B cell (primary cell): ENCODE measurements at regions not wholly inside any gene's neighbourhood (a gene's known extent, or its start where the extent isn't known, plus 50 kb on each side); places are given as distances from the start of the nearest gene placed in this dataset.

Source experiments
- ATAC-seq: fragments of 200-7000 bp; cut with Tn5 transposase; one replicate; pipeline ENCODE4 v1.10.0; 2021; ENCODE audit warnings: low read depth, mild to moderate bottlenecking, moderate number of reproducible peaks, moderate library complexity
- CTCF ChIA-PET: fragments of 350-600 bp; sonication (Branson Sonifier 250); formaldehyde crosslinking; loops from one replicate; lab custom pipeline; 2021; ENCODE audit warnings: antibody characterized with exemption, inconsistent platforms; lab: Charles Lee
- POLR2A ChIA-PET: fragments of 350-600 bp; sonication (Branson Sonifier 250); formaldehyde crosslinking; loops from one replicate; lab custom pipeline; 2021; ENCODE audit warnings: antibody characterized with exemption; lab: Charles Lee
- DNase-seq: peaks from one replicate; pipeline ENCODE4 v3.0.0; 2013
- H2AFZ ChIP-seq: 2 replicates; pipeline ENCODE4 v1.6.1; 2012; ENCODE audit warnings: mild to moderate bottlenecking, low read depth, low read length; ENCODE audit not compliant: insufficient read depth, poor library complexity, severe bottlenecking
- H3K27ac ChIP-seq, 2 donors: 1 replicate in 1 of 2; 2 replicates in 1 of 2; pipeline ENCODE4 v1.5.1; 2012 to 2013; ENCODE audit warnings: low read length in 2 of 2, mild to moderate bottlenecking in 2 of 2, moderate library complexity in 1 of 2
- H3K27me3 ChIP-seq, 4 experiments: fragments of 200-600 bp in 1 of 4; sonication (generic) in 1 of 4; replicated peaks in 1 of 4; 1 replicate in 2 of 4; 2 replicates in 2 of 4; pipeline versions ENCODE4 v1.6.1 to v1.7.0; 2013 to 2016; ENCODE audit warnings: low read length in 3 of 4, mild to moderate bottlenecking in 2 of 4, mixed read lengths in 1 of 4, moderate library complexity in 1 of 4; ENCODE audit not compliant: insufficient read depth in 4 of 4, control insufficient read depth in 3 of 4; ENCODE audit errors: control extremely low read depth in 1 of 4
- H3K36me3 ChIP-seq, 2 experiments: replicated peaks in 1 of 2; 1 replicate in 1 of 2; 2 replicates in 1 of 2; pipeline versions ENCODE4 v1.6.1 to v1.7.1; 2013; ENCODE audit warnings: low read length in 1 of 2; ENCODE audit not compliant: insufficient read depth in 2 of 2, control insufficient read depth in 1 of 2; ENCODE audit errors: control extremely low read depth in 1 of 2, extremely low read depth in 1 of 2
- H3K4me1 ChIP-seq, 2 donors: fragments of 200-600 bp in 1 of 2; sonication (generic) in 1 of 2; 1 replicate in 1 of 2; 2 replicates in 1 of 2; pipeline versions ENCODE4 v1.5.1 to v1.6.1; 2013 to 2017; ENCODE audit warnings: low read length in 2 of 2; ENCODE audit not compliant: control insufficient read depth in 2 of 2, insufficient read depth in 2 of 2
- H3K4me2 ChIP-seq: replicated peaks from 2 replicates; pipeline ENCODE3; 2012; ENCODE audit warnings: mild to moderate bottlenecking, low read depth, low read length; ENCODE audit not compliant: poor library complexity, severe bottlenecking
- H3K4me3 ChIP-seq, 5 experiments: fragments of 200-600 bp in 1 of 5; sonication (generic) in 1 of 5; 1 replicate in 3 of 5; 2 replicates in 2 of 5; pipeline versions ENCODE4 v1.5.1 to v1.7.0; 2011 to 2016; ENCODE audit warnings: low read length in 4 of 5, mild to moderate bottlenecking in 4 of 5, low read depth in 2 of 5, control low read depth in 1 of 5, moderate library complexity in 1 of 5; ENCODE audit not compliant: insufficient read depth in 1 of 5; ENCODE audit errors: control extremely low read depth in 1 of 5, extremely low read depth in 1 of 5
- H3K79me2 ChIP-seq: fragments of 200-600 bp; sonication (generic); one replicate; pipeline ENCODE4 v1.6.0; 2016; ENCODE audit warnings: low read length; ENCODE audit not compliant: control insufficient read depth, insufficient read depth
- H3K9ac ChIP-seq: fragments of 200-600 bp; sonication (generic); 2 replicates; pipeline ENCODE4 v1.6.1; 2017; ENCODE audit warnings: mild to moderate bottlenecking, low read length, moderate library complexity
- H3K9me3 ChIP-seq, 3 donors: one replicate each; pipeline versions ENCODE4 v1.6.1 to v1.7.1; 2013; ENCODE audit warnings: low read length in 2 of 3; ENCODE audit not compliant: control insufficient read depth in 2 of 3, insufficient read depth in 1 of 3; ENCODE audit errors: control extremely low read depth in 1 of 3
- H4K20me1 ChIP-seq: 2 replicates; pipeline ENCODE4 v1.6.0; 2012; ENCODE audit warnings: mild to moderate bottlenecking, low read length; ENCODE audit not compliant: insufficient read depth, control insufficient read depth, poor library complexity, severe bottlenecking
- H3K27ac Mint-ChIP-seq: one replicate; pipeline ENCODE4 v1.8.0; 2021; ENCODE audit warnings: mixed read lengths
- H3K27me3 Mint-ChIP-seq: one replicate; pipeline ENCODE4 v1.8.0; 2021; ENCODE audit warnings: mixed read lengths
- H3K4me1 Mint-ChIP-seq: one replicate; pipeline ENCODE4 v1.8.0; 2021; ENCODE audit warnings: mixed read lengths
- H3K4me3 Mint-ChIP-seq: one replicate; pipeline ENCODE4 v1.8.0; 2021; ENCODE audit warnings: mixed read lengths
- H3K9me3 Mint-ChIP-seq: one replicate; pipeline ENCODE4 v1.8.0; 2022; ENCODE audit warnings: mixed read lengths; ENCODE audit not compliant: insufficient read depth
- EZH2 ChIP-seq: IDR thresholded peaks from 2 replicates; pipeline ENCODE4 v1.6.1; 2012; ENCODE audit warnings: borderline replicate concordance, low read depth, mild to moderate bottlenecking, moderate library complexity, low read length; ENCODE audit not compliant: insufficient read depth, poor library complexity, severe bottlenecking
- WGBS: methylation state at CpG from one replicate; pipeline ENCODE4 v1.1.5; 2013; ENCODE audit warnings: missing lambda C conversion rate; ENCODE audit not compliant: insufficient coverage; 5-methylcytosine and 5-hydroxymethylcytosine counted together
- intact Hi-C: fragments of 100-400 bp; cut with micrococcal nuclease; formaldehyde crosslinking; loops from one replicate; pipeline ENCODE4 v1.10.0; 2022
- TF ChIP-seq, protein P1 (sequence below): fragments of 200-600 bp; IDR thresholded peaks from one replicate; pipeline ENCODE4 v1.8.0; 2022; ENCODE audit warnings: antibody characterized with exemption, mild to moderate bottlenecking

DNA sequence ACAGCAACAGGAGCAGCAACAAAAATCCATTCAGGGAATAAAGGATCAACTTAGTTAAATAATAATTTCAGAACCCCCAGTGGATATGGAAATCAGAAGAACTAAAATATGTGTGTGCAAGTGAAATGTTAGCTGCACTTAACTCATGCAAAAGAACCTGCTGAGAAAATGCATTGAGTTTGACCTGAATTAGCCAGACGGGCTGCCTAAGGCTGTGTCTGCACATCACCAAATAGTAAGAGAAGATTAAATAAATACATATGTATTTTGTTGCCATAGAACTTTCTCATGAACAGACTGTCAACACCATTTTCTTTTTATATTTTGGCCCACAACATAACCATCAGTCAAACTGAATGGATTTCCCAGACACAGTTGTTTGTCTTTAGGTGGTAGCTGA, 262.0 kb upstream of the PIK3C3 start:
- no peak overlapping the region for H3K9ac ChIP-seq
- Mint-ChIP-seq H3K27ac (no peak overlapping the region), H3K9me3 (no peaks in the 10 kb centered on the region), H3K27me3 (no peaks in the 10 kb centered on the region), H3K4me3 (no peak overlapping the region), H3K4me1 (no peaks in the 10 kb centered on the region)
- no peak overlapping the region for H2AFZ ChIP-seq
- ChIA-PET CTCF (no interaction called here), POLR2A (no interaction called here)
- no peaks in the 10 kb centered on the region for H3K4me1 ChIP-seq
- H3K4me3 ChIP-seq = no peak overlapping the region
- H4K20me1 ChIP-seq = no peaks in the 10 kb centered on the region
- no peak for TF ChIP-seq EZH2
- TF ChIP-seq, protein P1, sequence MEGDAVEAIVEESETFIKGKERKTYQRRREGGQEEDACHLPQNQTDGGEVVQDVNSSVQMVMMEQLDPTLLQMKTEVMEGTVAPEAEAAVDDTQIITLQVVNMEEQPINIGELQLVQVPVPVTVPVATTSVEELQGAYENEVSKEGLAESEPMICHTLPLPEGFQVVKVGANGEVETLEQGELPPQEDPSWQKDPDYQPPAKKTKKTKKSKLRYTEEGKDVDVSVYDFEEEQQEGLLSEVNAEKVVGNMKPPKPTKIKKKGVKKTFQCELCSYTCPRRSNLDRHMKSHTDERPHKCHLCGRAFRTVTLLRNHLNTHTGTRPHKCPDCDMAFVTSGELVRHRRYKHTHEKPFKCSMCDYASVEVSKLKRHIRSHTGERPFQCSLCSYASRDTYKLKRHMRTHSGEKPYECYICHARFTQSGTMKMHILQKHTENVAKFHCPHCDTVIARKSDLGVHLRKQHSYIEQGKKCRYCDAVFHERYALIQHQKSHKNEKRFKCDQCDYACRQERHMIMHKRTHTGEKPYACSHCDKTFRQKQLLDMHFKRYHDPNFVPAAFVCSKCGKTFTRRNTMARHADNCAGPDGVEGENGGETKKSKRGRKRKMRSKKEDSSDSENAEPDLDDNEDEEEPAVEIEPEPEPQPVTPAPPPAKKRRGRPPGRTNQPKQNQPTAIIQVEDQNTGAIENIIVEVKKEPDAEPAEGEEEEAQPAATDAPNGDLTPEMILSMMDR = no peak
- intact Hi-C loops = no loop called here
- no peaks in the 10 kb centered on the region for H3K27me3 ChIP-seq
- WGBS = no CpG with 5 or more reads among the region's 1 CpG
- H3K27ac ChIP-seq = no peak overlapping the region
- ATAC-seq (no peak), DNase-seq (no peak)
- peaks cover 0 to 2% (median 0%) of the 10 kb centered on the region in 3 donors for H3K9me3 ChIP-seq
- no peaks in the 10 kb centered on the region for H3K79me2 ChIP-seq
- no peak overlapping the region for H3K4me2 ChIP-seq
- no peaks in the 10 kb centered on the region for H3K36me3 ChIP-seq

GRCh38 chr18:41690332-41691127, 264.5 kb upstream of the PIK3C3 start:
- intact Hi-C loops = no loop called here
- Histone ChIP-seq H3K36me3 (no peaks in the 10 kb centered on the region), H2AFZ (no peak overlapping the region), H3K4me3 (no peak overlapping the region), H3K27me3 (no peaks in the 10 kb centered on the region), H3K9me3 (peaks cover 0 to 2% (median 0%) of the 10 kb centered on the region in 3 donors), H4K20me1 (no peaks in the 10 kb centered on the region), H3K4me1 (no peaks in the 10 kb centered on the region), H3K27ac (no peak overlapping the region), H3K9ac (no peak overlapping the region), H3K4me2 (no peak overlapping the region), H3K79me2 (no peaks in the 10 kb centered on the region)
- no CpG with 5 or more reads among the region's 4 CpGs for WGBS
- no peaks in the 10 kb centered on the region for H3K27me3 Mint-ChIP-seq
- no peak for DNase-seq
- H3K4me1 Mint-ChIP-seq = no peaks in the 10 kb centered on the region
- TF ChIP-seq EZH2 = no peak
- TF ChIP-seq, protein P1 = no peak
- POLR2A ChIA-PET = no interaction called here
- H3K27ac Mint-ChIP-seq = no peak overlapping the region
- H3K9me3 Mint-ChIP-seq = no peaks in the 10 kb centered on the region
- H3K4me3 Mint-ChIP-seq = no peak overlapping the region
- CTCF ChIA-PET = no interaction called here
- no peak for ATAC-seq
